GM19467 (cell line): ENCODE measurements at regions not wholly inside any gene's neighbourhood (a gene's known extent, or its start where the extent isn't known, plus 50 kb on each side); places are given as distances from the start of the nearest gene placed in this dataset.

ENCODE experiments used
- ATAC-seq: cut with Tn5 transposase; IDR thresholded peaks from one replicate; pipeline ENCODE4 v1.9.1; 2021; ENCODE audit warnings: mild to moderate bottlenecking, moderate library complexity; ENCODE audit not compliant: unreplicated experiment

GRCh38 chr5:88377240-88377639 lies 108.6 kb upstream of the TMEM161B start:
- no peak for ATAC-seq

- ATAC-seq: no peak
Measured at GRCh38 chr5:88376728-88377127, 108.1 kb upstream of the TMEM161B start.

- ATAC-seq: no peak
Measured at GRCh38 chr5:88374391-88374790, 105.7 kb upstream of the TMEM161B start.

- no peak for ATAC-seq
Measured at GRCh38 chr5:88370824-88371223, 102.2 kb upstream of the TMEM161B start.

- ATAC-seq: no peak
Measured at GRCh38 chr5:88368201-88368600, 99.6 kb upstream of the TMEM161B start.

- no peak for ATAC-seq
Measured at GRCh38 chr5:88364991-88365390, 96.3 kb upstream of the TMEM161B start.

GRCh38 chr5:88355490-88356050 lies 86.9 kb upstream of the TMEM161B start:
- ATAC-seq: no peak

- no peak for ATAC-seq
Measured at GRCh38 chr5:88325868-88326267, 57.2 kb upstream of the TMEM161B start.

- no peak for ATAC-seq
Measured at GRCh38 chr5:88322785-88323184, 54.1 kb upstream of the TMEM161B start.
